ENCODE measurements at regions not wholly inside any gene's neighbourhood (a gene's known extent, or its start where the extent isn't known, plus 50 kb on each side); places are given as distances from the start of the nearest gene placed in this dataset.

GRCh38 chr6:138656364-138657064, 117.1 kb upstream of the CCDC28A start:
- BruUV-seq (replicated peaks), result no TSS peak
- POLR2A ChIA-PET, result interaction anchor here (1.0 to 7.3 kb wide), 8 partner anchors 8 to 62 kb away, joined by 5 to 103 read pairs (median 20); no protein-coding TSS in a partner anchor
- intact Hi-C loops (cut with micrococcal nuclease), result no loop called here

DNA sequence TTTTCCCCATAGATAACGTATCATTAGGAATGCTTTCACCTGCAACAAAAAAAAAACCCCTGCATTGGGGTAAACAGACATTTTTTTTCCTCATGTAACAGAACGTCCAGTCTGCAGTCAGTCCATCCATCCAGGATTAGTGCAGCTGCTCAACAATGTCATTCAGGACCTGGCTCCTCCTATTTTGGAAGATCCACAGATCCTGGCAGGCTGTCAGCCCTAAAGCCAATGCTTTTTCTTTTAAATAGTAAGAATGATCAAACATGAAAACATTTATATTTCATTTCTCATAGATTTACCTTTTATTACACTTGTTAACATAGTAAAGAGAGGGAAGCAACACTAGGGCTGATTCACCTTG, 116.5 kb upstream of the CCDC28A start:
- Mint-ChIP-seq H3K27me3 (ENCODE audit: insufficient read depth, unreplicated experiment) (no peaks in the 10 kb centered on the region), H3K4me3 (ENCODE audit: unreplicated experiment) (no peak overlapping the region), H3K9me3 (ENCODE audit: unreplicated experiment) (no peaks in the 10 kb centered on the region), H3K36me3 (ENCODE audit: insufficient read depth, unreplicated experiment) (no peaks in the 10 kb centered on the region), H3K4me1 (ENCODE audit: insufficient read depth, unreplicated experiment) (peaks cover 44% of the 10 kb centered on the region), H3K27ac (ENCODE audit: low read depth, unreplicated experiment) (peak overlapping the region; percentile 83)
- ChIA-PET CTCF (interaction anchor here (1.0 to 4.5 kb wide), 5 partner anchors 7 to 109 kb away, joined by 3 to 20 read pairs (median 4); no protein-coding TSS in a partner anchor), POLR2A (interaction anchor here (3.0 to 7.3 kb wide), 5 partner anchors 10 to 35 kb away, joined by 14 to 103 read pairs (median 22); no protein-coding TSS in a partner anchor)
- no peak for TF ChIP-seq CTCF (IDR thresholded peaks at IDR 0.05; ENCODE audit: unreplicated experiment)
- no peak for DNase-seq (ENCODE audit: unreplicated experiment)
- no TSS peak for BruUV-seq (replicated peaks)
- intact Hi-C loops (cut with micrococcal nuclease), result no loop called here

More at GRCh38 chr6:138656364-138657064, 117.1 kb upstream of the CCDC28A start:
- Mint-ChIP-seq H3K4me3 (ENCODE audit: unreplicated experiment) (no peak overlapping the region), H3K36me3 (ENCODE audit: insufficient read depth, unreplicated experiment) (no peaks in the 10 kb centered on the region), H3K27me3 (ENCODE audit: insufficient read depth, unreplicated experiment) (no peaks in the 10 kb centered on the region), H3K9me3 (ENCODE audit: unreplicated experiment) (no peaks in the 10 kb centered on the region), H3K27ac (ENCODE audit: low read depth, unreplicated experiment) (peak overlapping the region; percentile 83), H3K4me1 (ENCODE audit: insufficient read depth, unreplicated experiment) (peaks cover 44% of the 10 kb centered on the region)
- CTCF ChIA-PET, result interaction anchor here (0.7 to 4.5 kb wide), 7 partner anchors 8 to 69 kb away, joined by 3 to 20 read pairs (median 3); no protein-coding TSS in a partner anchor
- no peak for TF ChIP-seq CTCF (IDR thresholded peaks at IDR 0.05; ENCODE audit: unreplicated experiment)
- no peak for DNase-seq (ENCODE audit: unreplicated experiment)

GRCh38 chr6:138659998-138660397, 113.6 kb upstream of the CCDC28A start:
- Mint-ChIP-seq H3K4me1 (ENCODE audit: insufficient read depth, unreplicated experiment) (peaks cover 19% of the 10 kb centered on the region), H3K9me3 (ENCODE audit: unreplicated experiment) (no peaks in the 10 kb centered on the region), H3K4me3 (ENCODE audit: unreplicated experiment) (no peak overlapping the region), H3K27ac (ENCODE audit: low read depth, unreplicated experiment) (no peak overlapping the region), H3K36me3 (ENCODE audit: insufficient read depth, unreplicated experiment) (no peaks in the 10 kb centered on the region), H3K27me3 (ENCODE audit: insufficient read depth, unreplicated experiment) (no peaks in the 10 kb centered on the region)
- no peak for DNase-seq (ENCODE audit: unreplicated experiment)
- no TSS peak for BruUV-seq (replicated peaks)
- no peak for TF ChIP-seq CTCF (IDR thresholded peaks at IDR 0.05; ENCODE audit: unreplicated experiment)
- ChIA-PET CTCF (interaction anchor here (1.3 to 1.5 kb wide), 2 partner anchors 32 to 70 kb away, joined by 5 read pairs; no protein-coding TSS in a partner anchor), POLR2A (interaction anchor here (2.8 to 4.1 kb wide), 2 partner anchors 22 to 25 kb away, joined by 13 to 34 read pairs; no protein-coding TSS in a partner anchor)
- intact Hi-C loops (cut with micrococcal nuclease), result no loop called here

GRCh38 chr6:138662471-138662870, 111.1 kb upstream of the CCDC28A start:
- Mint-ChIP-seq H3K4me3 (ENCODE audit: unreplicated experiment) (peak overlapping the region; percentile 11), H3K36me3 (ENCODE audit: insufficient read depth, unreplicated experiment) (no peaks in the 10 kb centered on the region), H3K4me1 (ENCODE audit: insufficient read depth, unreplicated experiment) (no peaks in the 10 kb centered on the region), H3K27ac (ENCODE audit: low read depth, unreplicated experiment) (peak overlapping the region; percentile 47), H3K9me3 (ENCODE audit: unreplicated experiment) (no peaks in the 10 kb centered on the region), H3K27me3 (ENCODE audit: insufficient read depth, unreplicated experiment) (no peaks in the 10 kb centered on the region)
- ChIA-PET CTCF (interaction anchor here (0.6 to 3.8 kb wide), 2 partner anchors 16 to 29 kb away, joined by 3 to 17 read pairs; no protein-coding TSS in a partner anchor), POLR2A (interaction anchor here (0.7 to 4.1 kb wide), 7 partner anchors 9 to 68 kb away, joined by 4 to 34 read pairs (median 4); no protein-coding TSS in a partner anchor)
- no TSS peak for BruUV-seq (replicated peaks)
- peak; percentile 69 for DNase-seq (ENCODE audit: unreplicated experiment)
- intact Hi-C loops (cut with micrococcal nuclease), result no loop called here
- TF ChIP-seq CTCF (IDR thresholded peaks at IDR 0.05; ENCODE audit: unreplicated experiment), result no peak
